Erythroblast (primary cell): ENCODE measurements at regions not wholly inside any gene's neighbourhood (a gene's known extent, or its start where the extent isn't known, plus 50 kb on each side); places are given as distances from the start of the nearest gene placed in this dataset.

Experiments used
- GATA1 ChIP-seq: IDR thresholded peaks from 2 replicates; pipeline ENCODE4 v1.6.1; 2011; ENCODE audit warnings: low read depth, mild to moderate bottlenecking, control low read depth, low read length, moderate library complexity
- POLR2A ChIP-seq: IDR thresholded peaks from 2 replicates; pipeline ENCODE4 v1.6.1; 2011; ENCODE audit warnings: mild to moderate bottlenecking, low read length

DNA sequence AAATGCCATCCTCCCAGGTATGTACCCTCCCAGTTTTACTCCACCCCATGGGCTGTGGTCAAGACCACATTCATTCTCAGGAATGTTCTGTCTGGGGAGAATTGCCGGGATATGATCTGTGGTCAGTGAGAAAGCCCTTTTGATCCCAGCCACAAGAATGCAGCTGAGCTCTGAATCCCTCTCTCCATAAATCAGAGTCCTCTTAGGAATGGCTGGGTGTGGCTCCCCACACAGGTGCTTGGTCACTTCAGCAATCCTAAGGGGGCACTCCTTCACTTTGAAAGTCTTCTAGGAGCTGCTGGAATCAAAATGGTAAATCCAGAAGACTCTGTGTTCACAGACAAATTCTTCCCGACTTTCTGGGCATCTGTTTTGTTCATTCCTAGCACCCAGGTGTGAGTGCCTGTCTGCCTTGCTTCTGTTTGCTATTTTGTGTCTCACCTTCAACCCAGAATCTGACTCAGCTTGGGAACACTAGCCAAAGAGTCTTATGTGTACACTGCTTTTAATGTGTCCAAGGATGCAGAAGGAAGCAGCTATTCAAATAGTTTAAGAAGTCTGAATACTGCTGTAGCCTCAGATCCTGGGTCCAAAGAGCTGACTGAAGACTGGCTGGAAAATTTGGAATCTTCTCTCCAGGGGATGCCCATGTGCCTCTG, 144.6 kb upstream of the CDKN3 start:
- no peak for TF ChIP-seq POLR2A
- TF ChIP-seq GATA1, result no peak
